GM21381 (cell line): ENCODE measurements at regions not wholly inside any gene's neighbourhood (a gene's known extent, or its start where the extent isn't known, plus 50 kb on each side); places are given as distances from the start of the nearest gene placed in this dataset.
"Not testable (repeated sequence)": the region's sequence is repeated elsewhere in the genome, so short reads cannot be mapped to it uniquely, and the experiment has no call there.

Experiments used
- ATAC-seq: cut with Tn5 transposase; IDR thresholded peaks from one replicate; pipeline ENCODE4 v1.9.1; 2021; ENCODE audit warnings: mild to moderate bottlenecking, moderate library complexity; ENCODE audit not compliant: unreplicated experiment

- ATAC-seq, result no peak
Measured at GRCh38 chrX:40852586-40852985, 117.2 kb upstream of the MED14 start.

- ATAC-seq, result no peak
Measured at GRCh38 chrX:40853004-40853815, 117.9 kb upstream of the MED14 start.

- ATAC-seq, result no peak
Measured at GRCh38 chrX:40853816-40854123, 118.4 kb upstream of the MED14 start.

- ATAC-seq, result no peak
Measured at GRCh38 chrX:40854242-40854641, 118.9 kb upstream of the MED14 start.

- ATAC-seq, result no peak
Measured at GRCh38 chrX:40855411-40855810, 120.1 kb upstream of the MED14 start.

GRCh38 chrX:40855932-40856515, 120.7 kb upstream of the MED14 start:
- ATAC-seq, result no peak

GRCh38 chrX:40861952-40862554, 126.7 kb upstream of the MED14 start:
- not testable (repeated sequence) for ATAC-seq

GRCh38 chrX:40863260-40863659, 127.9 kb upstream of the MED14 start:
- ATAC-seq, result not testable (repeated sequence)

- no peak for ATAC-seq
Measured at GRCh38 chrX:40863671-40864070, 128.3 kb upstream of the MED14 start.

- ATAC-seq, result no peak
Measured at GRCh38 chrX:40864972-40865371, 129.6 kb upstream of the MED14 start.

GRCh38 chrX:40866893-40867292, 131.6 kb upstream of the MED14 start:
- ATAC-seq, result no peak

GRCh38 chrX:40867352-40867751, 132.0 kb upstream of the MED14 start:
- ATAC-seq, result no peak

GRCh38 chrX:40868868-40869267, 133.5 kb upstream of the MED14 start:
- ATAC-seq, result no peak

- not testable (repeated sequence) for ATAC-seq
Measured at GRCh38 chrX:40870982-40871381, 135.6 kb upstream of the MED14 start.

- peak; percentile 70 for ATAC-seq
Measured at GRCh38 chrX:40871385-40872082, 136.2 kb upstream of the MED14 start.

- no peak for ATAC-seq
Measured at GRCh38 chrX:40872351-40872750, 137.0 kb upstream of the MED14 start.

GRCh38 chrX:40875476-40875875, 140.1 kb upstream of the MED14 start:
- ATAC-seq, result no peak

- no peak for ATAC-seq
Measured at GRCh38 chrX:40877887-40878286, 142.5 kb upstream of the MED14 start.

- no peak for ATAC-seq
Measured at GRCh38 chrX:40878766-40879165, 143.4 kb upstream of the MED14 start.

GRCh38 chrX:40879172-40879571, 143.8 kb upstream of the MED14 start:
- ATAC-seq, result not testable (repeated sequence)

GRCh38 chrX:40880712-40881111, 145.4 kb upstream of the MED14 start:
- no peak for ATAC-seq
